ENCODE measurements at regions not wholly inside any gene's neighbourhood (a gene's known extent, or its start where the extent isn't known, plus 50 kb on each side); places are given as distances from the start of the nearest gene placed in this dataset.

DNA sequence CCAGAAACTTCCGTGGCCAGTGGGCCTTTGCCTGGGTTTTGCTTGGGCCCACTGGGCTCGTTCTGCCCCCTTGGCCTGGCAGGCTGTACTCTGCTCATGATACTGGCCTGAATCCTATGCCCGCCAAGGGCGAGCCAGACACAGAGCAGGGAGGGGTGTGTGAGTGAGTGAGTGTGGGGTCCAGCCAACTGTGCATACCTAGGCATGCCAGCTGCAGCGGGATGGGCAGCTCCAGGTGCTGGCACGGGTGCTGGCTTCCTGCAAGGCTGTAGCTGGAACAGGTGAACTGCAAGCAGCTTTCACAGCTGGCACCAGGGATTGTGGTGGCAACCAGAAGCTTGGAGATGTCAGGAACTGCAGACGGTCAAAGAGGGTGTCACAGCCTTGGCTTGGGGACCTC is 1276.4 kb downstream of the SLC16A7 start:
- TF ChIP-seq RAD21 (IDR thresholded peaks at IDR 0.05; ENCODE audit: low read depth) (no peak), SRF (IDR thresholded peaks at IDR 0.05; ENCODE audit: low read depth) (no peak), POLR2A (IDR thresholded peaks at IDR 0.05; ENCODE audit: borderline replicate concordance, extremely low read depth, insufficient read depth, insufficient read length) (no peak)
- TF ChIP-seq, protein P1, sequence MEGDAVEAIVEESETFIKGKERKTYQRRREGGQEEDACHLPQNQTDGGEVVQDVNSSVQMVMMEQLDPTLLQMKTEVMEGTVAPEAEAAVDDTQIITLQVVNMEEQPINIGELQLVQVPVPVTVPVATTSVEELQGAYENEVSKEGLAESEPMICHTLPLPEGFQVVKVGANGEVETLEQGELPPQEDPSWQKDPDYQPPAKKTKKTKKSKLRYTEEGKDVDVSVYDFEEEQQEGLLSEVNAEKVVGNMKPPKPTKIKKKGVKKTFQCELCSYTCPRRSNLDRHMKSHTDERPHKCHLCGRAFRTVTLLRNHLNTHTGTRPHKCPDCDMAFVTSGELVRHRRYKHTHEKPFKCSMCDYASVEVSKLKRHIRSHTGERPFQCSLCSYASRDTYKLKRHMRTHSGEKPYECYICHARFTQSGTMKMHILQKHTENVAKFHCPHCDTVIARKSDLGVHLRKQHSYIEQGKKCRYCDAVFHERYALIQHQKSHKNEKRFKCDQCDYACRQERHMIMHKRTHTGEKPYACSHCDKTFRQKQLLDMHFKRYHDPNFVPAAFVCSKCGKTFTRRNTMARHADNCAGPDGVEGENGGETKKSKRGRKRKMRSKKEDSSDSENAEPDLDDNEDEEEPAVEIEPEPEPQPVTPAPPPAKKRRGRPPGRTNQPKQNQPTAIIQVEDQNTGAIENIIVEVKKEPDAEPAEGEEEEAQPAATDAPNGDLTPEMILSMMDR (IDR thresholded peaks at IDR 0.05 in 2 of 3, conservative IDR thresholded peaks at IDR 0.05 in 1 of 3; ENCODE audit: borderline replicate concordance in 1 of 3, insufficient read depth in 1 of 3, low read depth in 2 of 3, low read length in 2 of 3): no peak
